ENCODE measurements at regions not wholly inside any gene's neighbourhood (a gene's known extent, or its start where the extent isn't known, plus 50 kb on each side); places are given as distances from the start of the nearest gene placed in this dataset.

DNA sequence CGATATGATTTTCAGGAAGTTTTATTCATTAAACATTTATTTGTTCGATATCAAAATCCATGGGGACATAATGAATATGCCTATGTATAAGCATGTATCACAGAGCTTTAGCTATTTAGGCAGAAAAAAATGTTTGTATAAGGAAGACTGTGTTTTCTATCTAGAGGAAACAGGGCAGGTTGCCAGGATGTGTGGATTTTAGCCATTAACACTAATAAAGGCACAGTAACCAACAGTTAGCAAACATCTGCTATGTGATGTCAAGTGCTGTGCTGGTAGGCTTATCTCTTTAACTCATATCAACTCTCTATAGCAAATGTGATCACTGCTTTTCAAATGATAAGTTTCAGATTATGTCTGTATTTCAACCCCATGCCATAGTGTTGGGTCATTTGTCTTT is 708.9 kb upstream of the HS3ST1 start:
- TF ChIP-seq ZNF768 (tag by site-specific recombination; IDR thresholded peaks at IDR 0.05), result no peak
- TF ChIP-seq SCRT1 (tag by site-specific recombination; IDR thresholded peaks at IDR 0.05; ENCODE audit: borderline replicate concordance), result no peak
- TF ChIP-seq ZNF654 (tag by site-specific recombination; IDR thresholded peaks at IDR 0.05; ENCODE audit: low read depth), result no peak
- TF ChIP-seq, protein P1, sequence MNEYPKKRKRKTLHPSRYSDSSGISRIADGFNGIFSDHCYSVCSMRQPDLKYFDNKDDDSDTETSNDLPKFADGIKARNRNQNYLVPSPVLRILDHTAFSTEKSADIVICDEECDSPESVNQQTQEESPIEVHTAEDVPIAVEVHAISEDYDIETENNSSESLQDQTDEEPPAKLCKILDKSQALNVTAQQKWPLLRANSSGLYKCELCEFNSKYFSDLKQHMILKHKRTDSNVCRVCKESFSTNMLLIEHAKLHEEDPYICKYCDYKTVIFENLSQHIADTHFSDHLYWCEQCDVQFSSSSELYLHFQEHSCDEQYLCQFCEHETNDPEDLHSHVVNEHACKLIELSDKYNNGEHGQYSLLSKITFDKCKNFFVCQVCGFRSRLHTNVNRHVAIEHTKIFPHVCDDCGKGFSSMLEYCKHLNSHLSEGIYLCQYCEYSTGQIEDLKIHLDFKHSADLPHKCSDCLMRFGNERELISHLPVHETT (tag by site-specific recombination; IDR thresholded peaks at IDR 0.05), result no peak
- Histone ChIP-seq H3K4me3 (ENCODE audit: low read depth, low read length) (no peak overlapping the region), H3K27ac (ENCODE audit: extremely low read depth, low read depth, low read length) (no peak overlapping the region), H3K4me1 (ENCODE audit: control insufficient read depth, insufficient read depth, low read length) (no peaks in the 10 kb centered on the region), H3K9me3 (ENCODE audit: control insufficient read depth, insufficient read depth, low read depth, low read length) (no peaks in the 10 kb centered on the region), H3K36me3 (ENCODE audit: control insufficient read depth in 2 of 2, insufficient read depth in 1 of 2, low read length in 2 of 2) (no peaks in the 10 kb centered on the region)
- POLR2A ChIA-PET, result no interaction called here
- CTCF ChIA-PET, result no interaction called here

DNA sequence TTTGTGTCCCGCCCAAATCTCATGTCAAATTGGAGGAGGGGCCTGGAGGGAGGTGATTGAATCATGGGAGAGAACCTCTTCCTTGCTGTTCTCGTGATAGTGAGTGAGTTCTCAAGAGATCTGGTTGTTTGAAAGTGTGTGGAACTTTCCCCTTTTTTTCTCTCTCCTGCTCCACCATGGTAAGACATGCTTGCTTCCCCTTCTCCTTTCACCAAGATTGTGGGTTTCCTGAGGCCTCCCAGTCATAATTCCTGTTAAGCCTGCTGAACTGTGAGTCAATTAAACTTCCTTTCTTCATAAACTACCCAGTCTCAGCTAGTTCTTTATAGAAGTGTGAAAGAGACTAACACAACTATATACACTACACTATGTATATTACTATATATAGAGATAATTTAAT is 697.8 kb upstream of the HS3ST1 start:
- TF ChIP-seq, protein P2, sequence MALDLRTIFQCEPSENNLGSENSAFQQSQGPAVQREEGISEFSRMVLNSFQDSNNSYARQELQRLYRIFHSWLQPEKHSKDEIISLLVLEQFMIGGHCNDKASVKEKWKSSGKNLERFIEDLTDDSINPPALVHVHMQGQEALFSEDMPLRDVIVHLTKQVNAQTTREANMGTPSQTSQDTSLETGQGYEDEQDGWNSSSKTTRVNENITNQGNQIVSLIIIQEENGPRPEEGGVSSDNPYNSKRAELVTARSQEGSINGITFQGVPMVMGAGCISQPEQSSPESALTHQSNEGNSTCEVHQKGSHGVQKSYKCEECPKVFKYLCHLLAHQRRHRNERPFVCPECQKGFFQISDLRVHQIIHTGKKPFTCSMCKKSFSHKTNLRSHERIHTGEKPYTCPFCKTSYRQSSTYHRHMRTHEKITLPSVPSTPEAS (tag by site-specific recombination; IDR thresholded peaks at IDR 0.05), result no peak
- TF ChIP-seq, protein P3, sequence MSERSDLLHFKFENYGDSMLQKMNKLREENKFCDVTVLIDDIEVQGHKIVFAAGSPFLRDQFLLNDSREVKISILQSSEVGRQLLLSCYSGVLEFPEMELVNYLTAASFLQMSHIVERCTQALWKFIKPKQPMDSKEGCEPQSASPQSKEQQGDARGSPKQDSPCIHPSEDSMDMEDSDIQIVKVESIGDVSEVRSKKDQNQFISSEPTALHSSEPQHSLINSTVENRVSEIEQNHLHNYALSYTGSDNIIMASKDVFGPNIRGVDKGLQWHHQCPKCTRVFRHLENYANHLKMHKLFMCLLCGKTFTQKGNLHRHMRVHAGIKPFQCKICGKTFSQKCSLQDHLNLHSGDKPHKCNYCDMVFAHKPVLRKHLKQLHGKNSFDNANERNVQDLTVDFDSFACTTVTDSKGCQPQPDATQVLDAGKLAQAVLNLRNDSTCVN (tag by site-specific recombination; optimal IDR thresholded peaks at IDR 0.05), result no peak
- TF ChIP-seq ZNF266 (tag by site-specific recombination; IDR thresholded peaks at IDR 0.05; ENCODE audit: low read depth) (no peak), ZNF747 (tag by site-specific recombination; IDR thresholded peaks at IDR 0.05) (no peak), GLI4 (tag by site-specific recombination; IDR thresholded peaks at IDR 0.05) (no peak), ZNF37A (tag by site-specific recombination; IDR thresholded peaks at IDR 0.05) (no peak), ZNF311 (tag by site-specific recombination; IDR thresholded peaks at IDR 0.05; ENCODE audit: borderline replicate concordance) (no peak), BCL11A (tag by site-specific recombination; IDR thresholded peaks at IDR 0.05; ENCODE audit: low read depth) (no peak), ZNF114 (tag by site-specific recombination; IDR thresholded peaks at IDR 0.05) (no peak)
- H3K27ac ChIP-seq (ENCODE audit: extremely low read depth, low read depth, low read length), result no peak overlapping the region
- ChIA-PET CTCF (no interaction called here), POLR2A (no interaction called here)
- no peak overlapping the region for H3K4me3 ChIP-seq (ENCODE audit: low read depth, low read length)
- no peaks in the 10 kb centered on the region for H3K9me3 ChIP-seq (ENCODE audit: control insufficient read depth, insufficient read depth, low read depth, low read length)
- H3K36me3 ChIP-seq (ENCODE audit: control insufficient read depth in 2 of 2, insufficient read depth in 1 of 2, low read length in 2 of 2), result no peaks in the 10 kb centered on the region
- no peaks in the 10 kb centered on the region for H3K4me1 ChIP-seq (ENCODE audit: control insufficient read depth, insufficient read depth, low read length)

DNA sequence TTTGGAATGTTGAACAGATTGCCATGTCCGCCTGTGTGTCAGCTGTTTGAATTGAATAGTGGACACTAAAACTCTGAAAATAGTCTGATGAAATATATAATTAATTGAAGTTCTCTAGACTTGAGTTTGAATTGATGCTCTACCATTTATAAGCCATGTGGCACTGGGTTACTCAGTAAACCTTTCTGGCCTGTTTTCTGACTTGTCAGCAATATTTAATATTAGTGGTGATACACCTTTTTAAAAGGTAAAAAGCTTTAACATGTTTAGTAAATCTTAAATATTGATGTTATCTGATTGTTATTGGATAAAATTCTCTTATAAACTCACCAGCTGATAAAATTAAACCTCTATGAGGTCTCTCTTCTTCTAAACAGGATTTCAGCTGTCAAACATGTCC is 695.4 kb upstream of the HS3ST1 start:
- H3K4me1 ChIP-seq (ENCODE audit: control insufficient read depth, insufficient read depth, low read length), result no peaks in the 10 kb centered on the region
- no peak for TF ChIP-seq WT1 (tag by site-specific recombination; IDR thresholded peaks at IDR 0.05)
- no peaks in the 10 kb centered on the region for H3K9me3 ChIP-seq (ENCODE audit: control insufficient read depth, insufficient read depth, low read depth, low read length)
- no peaks in the 10 kb centered on the region for H3K36me3 ChIP-seq (ENCODE audit: control insufficient read depth in 2 of 2, insufficient read depth in 1 of 2, low read length in 2 of 2)
- ChIA-PET POLR2A (no interaction called here), CTCF (no interaction called here)
- no peak overlapping the region for H3K27ac ChIP-seq (ENCODE audit: extremely low read depth, low read depth, low read length)
- no peak overlapping the region for H3K4me3 ChIP-seq (ENCODE audit: low read depth, low read length)

DNA sequence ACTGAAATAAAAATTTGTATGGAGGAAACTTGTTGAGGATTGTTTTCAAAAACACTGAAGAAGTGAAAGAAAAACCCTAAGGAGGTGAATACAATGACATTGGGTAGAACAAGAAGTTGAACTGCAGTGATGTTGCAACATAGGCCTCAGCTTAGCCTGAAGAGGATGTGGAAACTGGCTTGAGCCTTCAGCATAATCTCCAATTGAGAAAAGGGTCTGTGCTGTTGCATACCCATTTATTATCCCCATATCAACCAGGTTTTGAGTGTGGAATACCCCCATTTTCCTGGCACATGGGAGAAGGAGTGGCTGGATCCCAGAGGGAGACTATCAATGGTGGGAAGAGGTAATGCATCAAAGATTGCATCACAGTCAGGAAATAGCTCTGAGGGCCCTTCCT is 695.0 kb upstream of the HS3ST1 start:
- H3K4me1 ChIP-seq (ENCODE audit: control insufficient read depth, insufficient read depth, low read length), result no peaks in the 10 kb centered on the region
- ChIA-PET CTCF (interaction anchor here (0.7 kb wide), 1 partner anchor 512 kb away, joined by 3 read pairs; no protein-coding TSS in a partner anchor), POLR2A (no interaction called here)
- H3K9me3 ChIP-seq (ENCODE audit: control insufficient read depth, insufficient read depth, low read depth, low read length), result no peaks in the 10 kb centered on the region
- no peak overlapping the region for H3K4me3 ChIP-seq (ENCODE audit: low read depth, low read length)
- no peak overlapping the region for H3K27ac ChIP-seq (ENCODE audit: extremely low read depth, low read depth, low read length)
- H3K36me3 ChIP-seq (ENCODE audit: control insufficient read depth in 2 of 2, insufficient read depth in 1 of 2, low read length in 2 of 2), result no peaks in the 10 kb centered on the region
- TF ChIP-seq ZNF530 (tag by site-specific recombination; IDR thresholded peaks at IDR 0.05; ENCODE audit: low read depth) (no peak), ZNF747 (tag by site-specific recombination; IDR thresholded peaks at IDR 0.05) (no peak), ZNF184 (tag by site-specific recombination; IDR thresholded peaks at IDR 0.05) (no peak), ZNF292 (tag by site-specific recombination; IDR thresholded peaks at IDR 0.05; ENCODE audit: borderline replicate concordance, low read depth) (no peak), ZBTB20 (tag by site-specific recombination; IDR thresholded peaks at IDR 0.05) (no peak), ZNF555 (tag by site-specific recombination; conservative IDR thresholded peaks at IDR 0.05) (no peak), REPIN1 (tag by site-specific recombination; IDR thresholded peaks at IDR 0.05; ENCODE audit: low read depth) (no peak), GLI2 (tag by site-specific recombination; IDR thresholded peaks at IDR 0.05; ENCODE audit: borderline replicate concordance, low read depth) (no peak)
- TF ChIP-seq, protein P4, sequence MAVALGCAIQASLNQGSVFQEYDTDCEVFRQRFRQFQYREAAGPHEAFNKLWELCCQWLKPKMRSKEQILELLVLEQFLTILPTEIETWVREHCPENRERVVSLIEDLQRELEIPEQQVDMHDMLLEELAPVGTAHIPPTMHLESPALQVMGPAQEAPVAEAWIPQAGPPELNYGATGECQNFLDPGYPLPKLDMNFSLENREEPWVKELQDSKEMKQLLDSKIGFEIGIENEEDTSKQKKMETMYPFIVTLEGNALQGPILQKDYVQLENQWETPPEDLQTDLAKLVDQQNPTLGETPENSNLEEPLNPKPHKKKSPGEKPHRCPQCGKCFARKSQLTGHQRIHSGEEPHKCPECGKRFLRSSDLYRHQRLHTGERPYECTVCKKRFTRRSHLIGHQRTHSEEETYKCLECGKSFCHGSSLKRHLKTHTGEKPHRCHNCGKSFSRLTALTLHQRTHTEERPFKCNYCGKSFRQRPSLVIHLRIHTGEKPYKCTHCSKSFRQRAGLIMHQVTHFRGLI (tag by site-specific recombination; IDR thresholded peaks at IDR 0.05), result no peak
- TF ChIP-seq, protein P5, sequence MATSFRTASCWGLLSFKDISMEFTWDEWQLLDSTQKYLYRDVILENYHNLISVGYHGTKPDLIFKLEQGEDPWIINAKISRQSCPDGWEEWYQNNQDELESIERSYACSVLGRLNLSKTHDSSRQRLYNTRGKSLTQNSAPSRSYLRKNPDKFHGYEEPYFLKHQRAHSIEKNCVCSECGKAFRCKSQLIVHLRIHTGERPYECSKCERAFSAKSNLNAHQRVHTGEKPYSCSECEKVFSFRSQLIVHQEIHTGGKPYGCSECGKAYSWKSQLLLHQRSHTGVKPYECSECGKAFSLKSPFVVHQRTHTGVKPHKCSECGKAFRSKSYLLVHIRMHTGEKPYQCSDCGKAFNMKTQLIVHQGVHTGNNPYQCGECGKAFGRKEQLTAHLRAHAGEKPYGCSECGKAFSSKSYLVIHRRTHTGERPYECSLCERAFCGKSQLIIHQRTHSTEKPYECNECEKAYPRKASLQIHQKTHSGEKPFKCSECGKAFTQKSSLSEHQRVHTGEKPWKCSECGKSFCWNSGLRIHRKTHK (tag by site-specific recombination; IDR thresholded peaks at IDR 0.05), result no peak
